GM12873 (cell line): ENCODE measurements at regions not wholly inside any gene's neighbourhood (a gene's known extent, or its start where the extent isn't known, plus 50 kb on each side); places are given as distances from the start of the nearest gene placed in this dataset.

Experiments used
- CTCF ChIP-seq: IDR thresholded peaks from 2 replicates; pipeline ENCODE4 v1.5.1; 2012; ENCODE audit warnings: low read depth, mild to moderate bottlenecking, moderate library complexity, low read length, control low read depth; ENCODE audit not compliant: insufficient read depth; ENCODE audit errors: missing control alignments

GRCh38 chr14:94690896-94691659 is 78.8 kb downstream of the GSC start:
- no peak for TF ChIP-seq CTCF

GRCh38 chr14:94690486-94690885 is 78.3 kb downstream of the SERPINA3 start:
- TF ChIP-seq CTCF = no peak

- TF ChIP-seq CTCF = no peak
Observed at GRCh38 chr14:94689985-94690400, 77.8 kb downstream of the SERPINA3 start.

GRCh38 chr14:94689218-94689984 is 77.2 kb downstream of the SERPINA3 start:
- TF ChIP-seq CTCF = peak; percentile 96

- no peak for TF ChIP-seq CTCF
Observed at GRCh38 chr14:94686511-94687160, 74.4 kb downstream of the SERPINA3 start.

- no peak for TF ChIP-seq CTCF
Observed at GRCh38 chr14:94685681-94686485, 73.7 kb downstream of the SERPINA3 start.
